ENCODE measurements at regions not wholly inside any gene's neighbourhood (a gene's known extent, or its start where the extent isn't known, plus 50 kb on each side); places are given as distances from the start of the nearest gene placed in this dataset.

- TF ChIP-seq CTCF (IDR thresholded peaks at IDR 0.05; ENCODE audit: low read depth, low read length): no peak
- H3K4me3 ChIP-seq (replicated peaks in 1 of 2; ENCODE audit: low read depth in 2 of 2, low read length in 2 of 2): no peak overlapping the region
- DNase-seq (ENCODE audit: low read depth in 2 of 2): peak; percentile 35 to 61
These were observed 321.4 kb upstream of the MMADHC start for GRCh38 chr2:149908726-149909683.

- no peak for TF ChIP-seq CTCF (IDR thresholded peaks at IDR 0.05; ENCODE audit: low read depth, low read length)
- no peak for DNase-seq (ENCODE audit: low read depth in 2 of 2)
- H3K4me3 ChIP-seq (replicated peaks in 1 of 2; ENCODE audit: low read depth in 2 of 2, low read length in 2 of 2): no peak overlapping the region
These were observed 319.3 kb upstream of the MMADHC start for GRCh38 chr2:149906886-149907285.

- no peak overlapping the region for H3K4me3 ChIP-seq (replicated peaks in 1 of 2; ENCODE audit: low read depth in 2 of 2, low read length in 2 of 2)
- no peak for DNase-seq (ENCODE audit: low read depth in 2 of 2)
- no peak for TF ChIP-seq CTCF (IDR thresholded peaks at IDR 0.05; ENCODE audit: low read depth, low read length)
These were observed 317.0 kb upstream of the MMADHC start for GRCh38 chr2:149904352-149905175.

GRCh38 chr2:149903626-149904025 is 316.1 kb upstream of the MMADHC start:
- no peak overlapping the region for H3K4me3 ChIP-seq (replicated peaks in 1 of 2; ENCODE audit: low read depth in 2 of 2, low read length in 2 of 2)
- DNase-seq (ENCODE audit: low read depth in 2 of 2): peak; percentile 44 to 50
- TF ChIP-seq CTCF (IDR thresholded peaks at IDR 0.05; ENCODE audit: low read depth, low read length): no peak

DNA sequence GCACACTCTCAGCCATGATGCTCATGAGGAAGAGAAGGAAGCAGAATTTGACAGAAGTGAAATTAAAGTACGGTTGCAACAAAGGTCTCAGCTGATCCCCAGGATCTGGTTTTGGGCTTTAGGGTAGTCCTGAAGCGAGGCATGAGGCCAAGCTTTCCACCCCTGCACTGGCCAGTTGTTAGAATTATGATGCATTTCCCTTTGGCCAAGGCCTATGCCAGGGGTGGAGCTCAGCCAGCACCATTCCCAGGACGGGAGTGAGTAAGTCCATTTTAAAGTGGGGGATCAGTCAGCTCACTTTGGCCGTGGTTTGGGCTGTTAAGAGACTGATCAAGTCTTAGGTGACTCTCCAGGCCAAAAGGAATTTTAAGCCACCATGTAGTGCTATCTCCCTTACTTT is 314.5 kb upstream of the MMADHC start:
- DNase-seq (ENCODE audit: low read depth in 2 of 2): peak; percentile 64 to 86
- no peak for TF ChIP-seq CTCF (IDR thresholded peaks at IDR 0.05; ENCODE audit: low read depth, low read length)
- H3K4me3 ChIP-seq (replicated peaks in 1 of 2; ENCODE audit: low read depth in 2 of 2, low read length in 2 of 2): no peak overlapping the region

- no peak for TF ChIP-seq CTCF (IDR thresholded peaks at IDR 0.05; ENCODE audit: low read depth, low read length)
- peak in 1 of 2 donors; percentile 23 for DNase-seq (ENCODE audit: low read depth in 2 of 2)
- no peak overlapping the region for H3K4me3 ChIP-seq (replicated peaks in 1 of 2; ENCODE audit: low read depth in 2 of 2, low read length in 2 of 2)
These were observed 313.8 kb upstream of the MMADHC start for GRCh38 chr2:149901231-149901859.

Measured in cardiac fibroblast (primary cell).